GM12878 (cell line): ENCODE measurements at regions not wholly inside any gene's neighbourhood (a gene's known extent, or its start where the extent isn't known, plus 50 kb on each side); places are given as distances from the start of the nearest gene placed in this dataset.

Experiments used
- ATAC-seq: fragments of 200-7000 bp; cut with Tn5 transposase; 3 replicates; pipeline ENCODE4 v1.9.1; 2020; ENCODE audit warnings: mild to moderate bottlenecking, moderate library complexity
- BruUV-seq: library from RNA; stranded (reverse); fragments of 400-500 nt; replicated peaks from 2 replicates; lab custom pipeline; 2021; lab: Mats Ljungman, UMichigan
- CTCF ChIA-PET: fragments of 300-600 bp; sonication (Branson Sonifier 250); formaldehyde crosslinking; extraction: SDS; loops from one replicate; lab custom pipeline; 2021; ENCODE audit warnings: inconsistent platforms; lab: Yijun Ruan, JAX
- POLR2A ChIA-PET: fragments of 350-600 bp; formaldehyde crosslinking; extraction: SDS; loops from one replicate; lab custom pipeline; 2021; ENCODE audit warnings: inconsistent platforms; lab: Charles Lee
- RAD21 ChIA-PET: fragments of 300-600 bp; sonication (Branson Sonifier 250); formaldehyde crosslinking; loops from one replicate; lab custom pipeline; 2023; ENCODE audit warnings: antibody characterized with exemption; ENCODE audit not compliant: unreplicated experiment; lab: Charles Lee
- SMC1A ChIA-PET: fragments of 300-600 bp; sonication (Branson Sonifier 250); formaldehyde crosslinking; loops from one replicate; lab custom pipeline; 2023; ENCODE audit not compliant: unreplicated experiment, uncharacterized antibody; lab: Charles Lee
- DNase-seq: peaks from one replicate; pipeline ENCODE4 v3.0.0-alpha.2; 2011; ENCODE audit warnings: low read depth, low spot score
- FAIRE-seq: peaks from 3 replicates; lab custom pipeline; 2011; peaks lifted over from hg19 to GRCh38; lab: Jason Lieb, UNC
- H2AFZ ChIP-seq: 2 replicates; pipeline ENCODE4 v1.6.0; 2011; ENCODE audit warnings: low read depth, low read length, control low read depth; ENCODE audit not compliant: control insufficient read depth
- H3K27ac ChIP-seq: 2 replicates; pipeline ENCODE4 v1.5.1; 2011; ENCODE audit warnings: control low read depth; ENCODE audit not compliant: control insufficient read depth, insufficient read depth
- H3K27me3 ChIP-seq, 2 experiments: replicated peaks in 1 of 2; 2 replicates each; pipeline versions ENCODE4 v1.6.0 to v1.6.1; 2011; ENCODE audit warnings: low read length in 1 of 2; ENCODE audit not compliant: control insufficient read depth in 2 of 2, insufficient read depth in 2 of 2
- H3K36me3 ChIP-seq, 2 experiments: 2 replicates each; pipeline ENCODE4 v1.5.1; 2011; ENCODE audit warnings: low read length in 1 of 2; ENCODE audit not compliant: control insufficient read depth in 2 of 2, insufficient read depth in 2 of 2
- H3K4me1 ChIP-seq: 2 replicates; pipeline ENCODE4 v1.6.1; 2011; ENCODE audit warnings: mild to moderate bottlenecking, low read length, moderate library complexity, mixed read lengths; ENCODE audit not compliant: control insufficient read depth, insufficient read depth
- H3K4me2 ChIP-seq: 2 replicates; pipeline ENCODE4 v1.6.0; 2011; ENCODE audit warnings: control low read depth; ENCODE audit not compliant: control insufficient read depth, insufficient read depth
- H3K4me3 ChIP-seq: fragments of 200-600 bp; sonication (generic); 2 replicates; pipeline ENCODE4 v1.5.1; 2016
- H3K79me2 ChIP-seq: 2 replicates; pipeline ENCODE4 v1.6.0; 2011; ENCODE audit warnings: low read length; ENCODE audit not compliant: control insufficient read depth, insufficient read depth
- H3K9ac ChIP-seq: 2 replicates; pipeline ENCODE4 v1.8.0; 2011; ENCODE audit warnings: low read length, control low read depth, mixed read lengths; ENCODE audit not compliant: control insufficient read depth, insufficient read depth
- H3K9me3 ChIP-seq: replicated peaks from 3 replicates; pipeline ENCODE4 v1.5.1; 2011; ENCODE audit warnings: mild to moderate bottlenecking, low read length; ENCODE audit not compliant: control insufficient read depth, insufficient read depth
- H4K20me1 ChIP-seq: 2 replicates; pipeline ENCODE4 v1.6.0; 2011; ENCODE audit not compliant: control insufficient read depth, insufficient read depth
- BACH1 ChIP-seq: fragments of 450-650 bp; IDR thresholded peaks from 2 replicates; pipeline ENCODE4 v1.6.1; 2017; ENCODE audit warnings: mild to moderate bottlenecking, borderline replicate concordance
- BMI1 ChIP-seq: fragments of 450-650 bp; IDR thresholded peaks from 2 replicates; pipeline ENCODE4 v1.6.1; 2016; ENCODE audit warnings: mild to moderate bottlenecking, moderate library complexity, borderline replicate concordance
- CHD2 ChIP-seq: IDR thresholded peaks from 2 replicates; pipeline ENCODE4 v1.6.1; 2011; ENCODE audit warnings: low read depth, low read length, improper control_type of control experiment, borderline replicate concordance
- CHD4 ChIP-seq: fragments of 200-600 bp; sonication (generic); IDR thresholded peaks from 2 replicates; pipeline ENCODE4 v1.6.1; 2016; ENCODE audit warnings: mild to moderate bottlenecking
- GABPA ChIP-seq: IDR thresholded peaks from 2 replicates; pipeline ENCODE4 v1.6.1; 2014; ENCODE audit warnings: antibody characterized with exemption, low read depth, mild to moderate bottlenecking, inconsistent platforms
- KAT2A ChIP-seq: conservative IDR thresholded peaks from 2 replicates; pipeline ENCODE4 v1.6.1; 2011; ENCODE audit warnings: low read depth, low read length; ENCODE audit not compliant: control insufficient read depth
- MTA3 ChIP-seq: IDR thresholded peaks from 2 replicates; pipeline ENCODE4 v1.6.1; 2012; ENCODE audit warnings: low read length, inconsistent platforms, borderline replicate concordance
- POLR2A ChIP-seq: IDR thresholded peaks from 2 replicates; pipeline ENCODE4 v1.6.1; 2011; ENCODE audit warnings: low read depth, mild to moderate bottlenecking, low read length
- RAD51 ChIP-seq: fragments of 450-650 bp; IDR thresholded peaks from 2 replicates; pipeline ENCODE4 v1.6.1; 2016; ENCODE audit warnings: moderate library complexity, mild to moderate bottlenecking, inconsistent platforms
- RELA ChIP-seq: fragments of 450-650 bp; IDR thresholded peaks from 2 replicates; pipeline ENCODE4 v1.8.0; 2014; ENCODE audit warnings: borderline replicate concordance; ENCODE audit not compliant: partially characterized antibody
- SMARCA5 ChIP-seq: fragments of 450-650 bp; IDR thresholded peaks from 2 replicates; pipeline ENCODE4 v1.6.1; 2017; ENCODE audit warnings: mild to moderate bottlenecking
- SREBF1 ChIP-seq: IDR thresholded peaks from 2 replicates; pipeline ENCODE4 v1.6.1; 2012; ENCODE audit warnings: mild to moderate bottlenecking, low read length
- SUZ12 ChIP-seq: fragments of 200-600 bp; sonication (generic); IDR thresholded peaks from one replicate; pipeline ENCODE4 v1.6.1; 2018; ENCODE audit warnings: antibody characterized with exemption, mild to moderate bottlenecking; ENCODE audit not compliant: unreplicated experiment
- ZNF24 ChIP-seq: fragments of 450-650 bp; IDR thresholded peaks from 2 replicates; pipeline ENCODE4 v1.6.1; 2017; ENCODE audit warnings: antibody characterized with exemption, mild to moderate bottlenecking
- ZNF622 ChIP-seq: fragments of 450-650 bp; IDR thresholded peaks from 2 replicates; pipeline ENCODE4 v1.6.1; 2017; ENCODE audit warnings: mild to moderate bottlenecking, inconsistent platforms
- ZZZ3 ChIP-seq: IDR thresholded peaks from 2 replicates; pipeline ENCODE4 v1.6.1; 2011; ENCODE audit warnings: low read depth; ENCODE audit not compliant: control insufficient read depth, insufficient read length
- WGBS: methylation state at CpG from one replicate; pipeline ENCODE4 v1.1.6; 2016; ENCODE audit warnings: low lambda C conversion rate; ENCODE audit not compliant: insufficient replicate concordance, insufficient coverage; ENCODE audit errors: missing lambda C conversion rate; 5-methylcytosine and 5-hydroxymethylcytosine counted together
- in situ Hi-C: fragments of 300-500 bp; cut with MboI; formaldehyde crosslinking; loops from 9 replicates; pipeline ENCODE4 v1.14.3; 2018; ENCODE audit warnings: mixed read lengths
- intact Hi-C: fragments of 100-400 bp; cut with micrococcal nuclease; formaldehyde crosslinking; loops from one replicate; pipeline ENCODE4 v1.14.2; 2022; ENCODE audit not compliant: unreplicated experiment
- TF ChIP-seq, protein P1 (sequence below): fragments of 450-650 bp; IDR thresholded peaks from 2 replicates; pipeline ENCODE4 v1.6.1; 2018; ENCODE audit warnings: mild to moderate bottlenecking, low read depth, moderate library complexity; ENCODE audit not compliant: partially characterized antibody

DNA sequence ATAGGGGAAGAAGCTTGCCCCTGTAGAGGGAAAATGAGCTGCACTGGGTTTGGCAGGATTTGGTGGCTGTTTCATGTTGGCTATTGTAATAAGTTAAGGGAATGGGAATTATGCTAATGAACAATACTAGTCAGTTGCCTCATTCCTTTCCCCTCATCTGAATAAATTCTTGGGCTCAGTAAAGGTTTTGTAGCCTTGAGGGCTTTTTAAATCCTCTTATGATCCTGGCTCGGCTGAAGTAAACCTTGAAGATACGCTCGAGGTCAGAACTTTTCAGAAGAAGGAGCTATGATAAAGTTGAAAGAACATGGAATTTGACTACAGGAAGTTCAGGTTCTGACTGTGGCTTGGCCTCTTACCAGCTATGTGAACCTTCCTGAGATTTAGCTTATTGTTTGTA is 448.7 kb downstream of the RAB38 start:
- intact Hi-C loops = loop anchor here (10.0 kb wide), 2 partner anchors 262 to 1158 kb away; no protein-coding TSS in a partner anchor

DNA sequence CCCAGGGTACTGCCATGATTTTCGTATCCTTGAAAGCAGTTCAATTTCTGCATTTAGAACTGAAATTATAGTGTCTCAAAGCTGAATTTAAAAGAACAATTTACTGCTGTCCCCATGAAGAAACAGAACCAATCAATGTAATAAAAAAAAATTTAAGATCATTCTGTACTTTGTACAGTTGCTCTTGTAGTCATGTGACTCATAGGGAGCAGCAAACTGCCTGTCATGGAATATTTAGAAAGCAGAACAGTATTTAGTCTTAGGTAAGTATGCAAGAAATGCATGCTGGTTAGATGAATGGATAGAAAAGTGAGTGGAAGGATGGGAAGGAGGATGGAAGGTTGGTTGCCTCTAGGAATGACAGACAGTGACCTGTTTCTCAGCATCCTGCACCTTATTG is 450.9 kb downstream of the RAB38 start:
- no TSS peak for BruUV-seq
- no peak for TF ChIP-seq CHD2
- TF ChIP-seq RAD51 = no peak
- no peak for TF ChIP-seq KAT2A
- no peak for TF ChIP-seq BACH1
- no peak for TF ChIP-seq RELA
- no peak for TF ChIP-seq POLR2A
- TF ChIP-seq ZNF622 = no peak
- no peak for TF ChIP-seq SMARCA5
- TF ChIP-seq CHD4 = no peak
- TF ChIP-seq ZNF24 = no peak
- TF ChIP-seq MTA3 = no peak
- no peak for TF ChIP-seq SUZ12
- TF ChIP-seq BMI1 = no peak
- no peak for TF ChIP-seq GABPA
- no peak for TF ChIP-seq ZZZ3
- no peak for TF ChIP-seq SREBF1
- POLR2A ChIA-PET = no interaction called here

More for the DNA sequence above, 448.7 kb downstream of the RAB38 start:
- CTCF ChIA-PET = no interaction called here
- POLR2A ChIA-PET = no interaction called here
- WGBS = 22% methylated on average over 3 of the region's 3 CpGs
- in situ Hi-C loops = no loop called here
- Histone ChIP-seq H3K79me2 (no peaks in the 10 kb centered on the region), H3K27ac (no peak overlapping the region), H3K9ac (no peak overlapping the region), H3K4me3 (no peak overlapping the region), H2AFZ (no peak overlapping the region), H3K9me3 (no peaks in the 10 kb centered on the region), H3K36me3 (no peaks in the 10 kb centered on the region), H3K27me3 (no peaks in the 10 kb centered on the region), H3K4me2 (no peak overlapping the region), H3K4me1 (no peaks in the 10 kb centered on the region), H4K20me1 (no peaks in the 10 kb centered on the region)
- no TSS peak for BruUV-seq
- no peak for ATAC-seq
- no peak for FAIRE-seq
- TF ChIP-seq, protein P1, sequence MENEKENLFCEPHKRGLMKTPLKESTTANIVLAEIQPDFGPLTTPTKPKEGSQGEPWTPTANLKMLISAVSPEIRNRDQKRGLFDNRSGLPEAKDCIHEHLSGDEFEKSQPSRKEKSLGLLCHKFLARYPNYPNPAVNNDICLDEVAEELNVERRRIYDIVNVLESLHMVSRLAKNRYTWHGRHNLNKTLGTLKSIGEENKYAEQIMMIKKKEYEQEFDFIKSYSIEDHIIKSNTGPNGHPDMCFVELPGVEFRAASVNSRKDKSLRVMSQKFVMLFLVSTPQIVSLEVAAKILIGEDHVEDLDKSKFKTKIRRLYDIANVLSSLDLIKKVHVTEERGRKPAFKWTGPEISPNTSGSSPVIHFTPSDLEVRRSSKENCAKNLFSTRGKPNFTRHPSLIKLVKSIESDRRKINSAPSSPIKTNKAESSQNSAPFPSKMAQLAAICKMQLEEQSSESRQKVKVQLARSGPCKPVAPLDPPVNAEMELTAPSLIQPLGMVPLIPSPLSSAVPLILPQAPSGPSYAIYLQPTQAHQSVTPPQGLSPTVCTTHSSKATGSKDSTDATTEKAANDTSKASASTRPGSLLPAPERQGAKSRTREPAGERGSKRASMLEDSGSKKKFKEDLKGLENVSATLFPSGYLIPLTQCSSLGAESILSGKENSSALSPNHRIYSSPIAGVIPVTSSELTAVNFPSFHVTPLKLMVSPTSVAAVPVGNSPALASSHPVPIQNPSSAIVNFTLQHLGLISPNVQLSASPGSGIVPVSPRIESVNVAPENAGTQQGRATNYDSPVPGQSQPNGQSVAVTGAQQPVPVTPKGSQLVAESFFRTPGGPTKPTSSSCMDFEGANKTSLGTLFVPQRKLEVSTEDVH = no peak
- no peak for DNase-seq
- RAD21 ChIA-PET = no interaction called here
- SMC1A ChIA-PET = interaction anchor here (1.3 kb wide), 1 partner anchor 31 kb away, joined by 4 read pairs; no protein-coding TSS in a partner anchor

More for the DNA sequence above, 450.9 kb downstream of the RAB38 start:
- H3K9me3 ChIP-seq = no peaks in the 10 kb centered on the region
- WGBS = 0% methylated on average over 1 of the region's 1 CpG
- no peak overlapping the region for H3K4me3 ChIP-seq
- no peaks in the 10 kb centered on the region for H3K27me3 ChIP-seq
- no peaks in the 10 kb centered on the region for H3K4me1 ChIP-seq
- H3K36me3 ChIP-seq = no peaks in the 10 kb centered on the region
- CTCF ChIA-PET = interaction anchor here (0.6 to 3.3 kb wide), 3 partner anchors 21 to 368 kb away, joined by 3 to 12 read pairs (median 5); no protein-coding TSS in a partner anchor
- H2AFZ ChIP-seq = no peak overlapping the region
- intact Hi-C loops (loop anchor here (10.0 kb wide), 2 partner anchors 260 to 1160 kb away; no protein-coding TSS in a partner anchor), in situ Hi-C loops (loop anchor here (5.0 kb wide), 1 partner anchor 818 kb away; no protein-coding TSS in a partner anchor)
- no peak overlapping the region for H3K4me2 ChIP-seq
- no peaks in the 10 kb centered on the region for H3K79me2 ChIP-seq
- no peaks in the 10 kb centered on the region for H4K20me1 ChIP-seq
- FAIRE-seq (no peak), ATAC-seq (no peak), DNase-seq (no peak)
- SMC1A ChIA-PET = interaction anchor here (0.8 kb wide), 1 partner anchor 55 kb away, joined by 3 read pairs; no protein-coding TSS in a partner anchor
- RAD21 ChIA-PET = no interaction called here
- no peak overlapping the region for H3K27ac ChIP-seq
- no peak overlapping the region for H3K9ac ChIP-seq
